ENCODE measurements at regions not wholly inside any gene's neighbourhood (a gene's known extent, or its start where the extent isn't known, plus 50 kb on each side); places are given as distances from the start of the nearest gene placed in this dataset.
"Not testable (repeated sequence)": the region's sequence is repeated elsewhere in the genome, so short reads cannot be mapped to it uniquely, and the experiment has no call there.

DNA sequence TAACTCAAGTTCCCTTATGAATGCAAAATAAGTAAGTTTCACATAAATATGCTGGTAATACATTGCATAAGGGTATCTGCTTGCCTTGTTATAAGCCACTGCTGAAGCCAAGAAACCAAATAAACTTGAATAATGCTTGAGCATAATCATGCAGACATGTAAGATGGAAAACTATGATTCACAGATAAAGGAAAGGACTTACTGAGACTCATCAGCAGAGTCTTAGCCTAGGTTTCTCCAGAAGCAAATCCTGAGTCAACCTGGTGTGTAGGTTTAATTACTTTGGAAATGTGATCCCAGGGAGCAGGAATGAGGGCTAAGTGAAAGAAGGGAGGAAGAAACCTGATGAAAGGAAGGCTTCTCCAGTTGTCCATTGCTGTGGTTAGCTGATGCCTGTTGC, 107.7 kb upstream of the BTG1 start:
- no peak for DNase-seq

DNA sequence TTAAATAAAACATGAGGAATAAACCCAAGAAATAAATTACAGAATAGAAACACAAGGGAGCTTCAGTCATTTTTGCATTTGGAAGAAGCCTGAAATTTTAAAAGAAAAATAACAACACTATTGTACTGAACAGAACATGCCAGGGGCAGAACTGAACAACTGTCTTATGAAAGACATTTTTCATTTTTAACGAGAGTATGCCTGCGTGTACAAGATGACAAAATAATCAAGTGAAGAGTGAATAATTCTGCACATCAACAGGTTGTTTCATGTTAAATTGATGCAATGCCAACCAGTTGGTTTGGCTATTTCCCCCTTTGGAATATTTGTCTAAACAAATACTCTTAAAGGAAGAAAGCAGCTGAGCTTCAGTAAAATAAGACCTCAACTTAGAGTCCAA, 103.3 kb upstream of the BTG1 start:
- DNase-seq: no peak

GRCh38 chr12:92244036-92244435, 98.4 kb upstream of the BTG1 start:
- DNase-seq: no peak

- no peak for DNase-seq
These were observed 97.3 kb upstream of the BTG1 start for GRCh38 chr12:92242907-92243306.

GRCh38 chr12:92237762-92238523, 92.3 kb upstream of the BTG1 start:
- no peak for DNase-seq

- DNase-seq: no peak
These were observed 91.6 kb upstream of the BTG1 start for GRCh38 chr12:92237262-92237661.

DNA sequence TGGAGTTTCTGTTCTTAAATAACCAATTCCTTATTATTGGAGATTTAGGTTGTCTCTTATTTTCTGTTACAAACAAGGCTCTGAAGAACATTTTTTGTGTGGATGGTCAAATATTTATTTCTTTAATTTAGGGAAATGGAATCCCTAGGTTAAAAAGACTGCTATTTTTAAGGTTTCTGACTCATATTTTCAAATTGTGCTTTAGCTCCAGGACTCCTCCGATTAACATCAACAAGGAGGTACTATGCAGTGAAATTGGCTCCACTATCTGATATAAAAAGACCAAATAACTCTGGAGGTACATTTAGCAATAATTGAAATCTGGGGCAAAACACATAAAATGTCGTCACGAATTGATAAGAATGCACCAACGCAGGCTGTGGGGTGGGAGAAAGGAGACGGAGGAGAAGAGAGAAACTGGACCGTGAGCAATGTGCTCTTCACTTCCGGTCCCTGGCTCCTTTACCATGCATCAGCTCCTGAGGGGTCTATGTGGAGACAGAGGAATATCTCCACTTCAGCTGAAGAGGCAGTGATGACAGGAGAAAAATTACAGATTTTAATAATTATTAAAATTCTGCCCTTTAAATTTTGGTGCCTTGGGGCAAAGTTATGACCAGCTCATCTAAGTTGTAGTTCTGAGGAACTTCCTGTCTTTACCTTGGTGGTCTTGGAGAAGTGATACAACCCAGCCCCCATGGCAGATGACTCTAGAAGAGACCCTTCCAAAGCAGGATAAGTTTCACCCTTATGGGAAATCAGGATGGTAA, 90.2 kb upstream of the BTG1 start:
- DNase-seq: no peak

GRCh38 chr12:92234533-92234932, 88.9 kb upstream of the BTG1 start:
- DNase-seq: no peak

DNA sequence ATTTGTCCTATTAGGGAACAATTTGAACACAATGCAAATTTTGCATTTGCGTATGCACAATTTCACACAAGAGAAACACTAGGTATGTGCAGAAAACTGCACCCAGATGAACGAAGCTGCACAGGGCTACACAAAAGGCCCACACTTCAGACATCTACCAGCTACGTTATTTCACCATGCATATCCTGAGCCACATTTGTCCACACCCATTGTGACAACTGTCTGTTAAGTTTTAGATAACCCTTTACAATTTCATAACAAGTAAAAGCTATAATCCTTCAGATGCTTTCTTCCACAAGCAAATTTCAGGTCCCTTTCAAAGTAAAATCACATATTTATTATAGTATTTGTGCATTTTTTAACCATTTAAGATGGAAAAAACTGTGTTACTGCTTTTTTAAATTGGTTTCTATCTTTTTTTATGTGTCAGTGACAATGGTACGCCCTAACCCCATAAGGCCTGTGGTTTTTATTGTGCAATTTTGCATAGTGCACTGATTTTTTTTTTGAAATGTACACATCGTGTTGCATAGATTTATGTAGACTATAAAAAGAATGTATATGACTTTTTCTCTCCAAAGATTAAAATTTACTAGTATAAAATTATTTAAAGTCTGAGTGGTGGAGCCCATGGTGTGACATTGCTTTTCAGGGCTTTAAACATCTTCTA, 87.8 kb upstream of the BTG1 start:
- DNase-seq: no peak

- not testable (repeated sequence) for DNase-seq
These were observed 86.8 kb upstream of the BTG1 start for GRCh38 chr12:92232371-92232932.

DNA sequence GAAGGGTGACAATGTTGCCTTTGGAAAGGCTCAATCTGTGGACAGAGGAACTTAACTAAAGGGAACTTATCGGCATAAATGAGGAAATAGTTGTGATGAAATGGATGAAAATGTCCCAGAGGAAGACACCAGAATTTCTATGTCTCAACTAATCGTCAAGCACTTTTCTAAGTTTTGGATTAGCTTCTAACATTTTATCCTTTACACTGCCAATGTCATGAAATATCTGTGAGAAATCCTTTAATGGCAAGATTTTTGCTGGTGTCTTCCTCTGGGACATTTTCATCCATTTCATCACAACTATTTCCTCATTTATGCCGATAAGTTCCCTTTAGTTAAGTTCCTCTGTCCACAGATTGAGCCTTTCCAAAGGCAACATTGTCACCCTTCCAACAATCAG, 86.3 kb upstream of the BTG1 start:
- DNase-seq: not testable (repeated sequence)

- DNase-seq: not testable (repeated sequence)
These were observed 85.9 kb upstream of the BTG1 start for GRCh38 chr12:92231532-92231931.

DNA sequence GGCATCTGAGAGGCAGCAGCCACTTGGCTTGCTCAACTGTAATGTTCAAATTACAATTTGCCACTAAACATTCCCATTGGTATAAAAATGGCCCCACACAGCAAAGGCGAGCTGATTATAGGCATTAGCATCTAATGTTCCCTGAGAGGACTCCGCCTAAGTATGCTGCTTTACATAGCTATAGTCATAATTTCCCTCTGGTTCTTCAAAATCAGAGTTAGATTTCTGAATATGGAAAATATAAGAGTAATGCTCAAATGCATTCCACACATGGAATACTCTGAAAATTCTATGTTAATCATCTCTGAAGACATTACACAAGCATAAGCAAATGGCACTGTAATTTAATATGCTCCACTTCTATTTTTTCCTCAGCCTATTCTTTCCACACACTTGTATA, 83.7 kb upstream of the BTG1 start:
- DNase-seq: no peak

DNA sequence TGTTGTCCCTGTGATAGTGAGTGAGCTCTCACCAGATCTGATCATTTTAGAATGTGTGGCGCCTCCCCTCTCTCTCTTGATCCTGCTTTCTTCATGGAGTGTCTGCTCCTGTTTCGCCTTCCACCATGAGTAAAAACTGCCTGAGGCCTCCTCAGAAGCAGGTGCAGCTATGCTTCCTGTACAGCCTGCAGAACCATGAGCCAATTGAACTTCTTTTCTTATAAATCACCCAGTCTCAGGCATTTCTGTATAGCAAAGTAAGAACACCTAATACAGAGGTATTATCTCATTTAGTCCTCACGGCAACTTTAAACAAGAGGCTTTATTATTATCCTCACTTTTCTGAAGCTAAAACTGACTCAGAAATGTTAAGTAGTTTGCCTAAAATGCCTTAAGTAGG, 81.3 kb upstream of the BTG1 start:
- DNase-seq: no peak

DNA sequence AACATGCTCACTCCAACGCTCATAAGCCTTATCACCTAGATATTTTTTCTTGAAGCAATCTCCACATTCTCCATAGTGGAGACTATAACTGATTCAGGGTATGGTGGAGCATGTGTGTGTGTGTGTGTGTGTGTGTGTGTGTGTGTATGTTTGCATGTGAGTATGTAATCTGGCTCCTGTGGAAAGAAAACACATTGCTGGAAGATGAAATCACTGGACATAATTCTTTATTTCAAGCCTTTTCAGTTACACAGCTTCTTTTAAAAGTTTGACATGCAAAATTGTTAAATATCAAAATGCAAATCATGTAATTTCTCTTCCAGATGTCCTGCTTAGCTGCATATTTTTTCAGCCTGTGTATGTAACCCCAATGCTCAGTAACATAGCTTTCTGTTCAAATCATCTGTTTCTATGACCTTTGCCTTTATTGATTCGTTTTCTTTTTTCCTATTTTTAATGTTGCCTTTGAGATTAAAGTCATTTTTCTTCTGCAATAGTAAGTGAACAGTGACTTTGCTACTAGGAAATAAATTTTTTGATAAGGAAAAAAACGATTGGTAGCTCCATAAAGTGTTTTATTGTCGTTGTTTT, 80.5 kb upstream of the BTG1 start:
- DNase-seq: no peak

DNA sequence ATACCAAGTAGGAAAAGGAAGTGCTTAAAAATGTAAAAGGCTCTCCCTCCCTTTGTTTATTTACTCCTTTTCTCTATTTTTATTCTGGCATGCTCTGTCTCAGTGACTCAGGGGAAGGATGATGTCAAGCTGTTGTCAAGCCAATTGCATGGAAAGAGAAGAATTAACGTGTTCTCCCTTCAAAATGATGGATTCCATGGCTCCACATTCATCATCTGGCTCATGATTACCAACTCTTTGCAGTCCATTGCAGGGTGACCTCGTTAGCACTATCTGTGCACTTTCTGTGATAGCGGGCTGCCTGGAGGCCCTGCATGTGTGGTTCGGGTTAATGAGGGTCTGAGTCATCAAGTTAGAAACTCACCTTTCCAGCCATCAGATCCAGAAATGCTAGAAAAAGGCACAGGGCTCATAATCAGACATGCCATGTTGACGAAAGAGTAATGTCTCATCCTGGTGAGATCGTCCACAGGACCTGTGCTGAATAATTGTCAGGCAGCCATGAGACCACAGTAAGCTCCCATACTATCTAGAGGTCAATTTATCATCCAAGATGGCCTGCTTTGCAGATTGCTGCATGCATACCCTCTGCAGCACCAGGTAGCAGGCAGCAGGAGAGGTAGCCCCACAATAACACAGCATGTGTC, 79.2 kb upstream of the BTG1 start:
- no peak for DNase-seq

GRCh38 chr12:92223481-92223880, 77.8 kb upstream of the BTG1 start:
- DNase-seq: no peak

DNA sequence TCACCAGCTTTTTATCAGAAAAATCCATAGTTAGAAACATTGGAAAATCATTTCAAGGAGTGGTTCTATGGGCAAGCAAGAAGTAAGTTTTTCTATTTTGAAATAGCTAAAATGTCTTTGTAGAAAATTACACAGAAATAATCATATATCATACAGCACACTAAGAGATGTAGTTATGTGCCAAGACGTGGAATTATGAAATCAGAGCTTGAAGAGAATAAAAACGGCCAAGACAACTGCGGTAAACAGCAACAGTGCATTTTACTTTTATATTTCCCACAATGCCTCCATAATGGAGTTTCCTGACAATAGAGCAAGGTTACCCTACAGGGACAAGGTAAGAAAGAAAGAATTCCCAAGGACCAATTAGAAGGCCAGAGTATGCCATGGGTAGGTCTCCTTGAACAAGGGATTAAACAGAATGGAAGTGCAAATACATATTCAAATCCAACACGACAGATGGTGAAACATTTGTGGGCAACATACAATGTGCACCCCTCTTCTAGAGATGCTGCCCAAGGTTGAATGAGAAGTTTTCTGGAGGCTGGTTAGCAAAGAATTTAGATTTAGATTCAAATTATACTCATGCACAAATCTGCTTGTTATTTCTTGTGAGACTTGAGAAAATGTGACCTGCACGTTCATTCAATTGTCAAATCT, 76.1 kb upstream of the BTG1 start:
- DNase-seq: no peak

- DNase-seq: no peak
These were observed 72.9 kb upstream of the BTG1 start for GRCh38 chr12:92218394-92219077.

DNA sequence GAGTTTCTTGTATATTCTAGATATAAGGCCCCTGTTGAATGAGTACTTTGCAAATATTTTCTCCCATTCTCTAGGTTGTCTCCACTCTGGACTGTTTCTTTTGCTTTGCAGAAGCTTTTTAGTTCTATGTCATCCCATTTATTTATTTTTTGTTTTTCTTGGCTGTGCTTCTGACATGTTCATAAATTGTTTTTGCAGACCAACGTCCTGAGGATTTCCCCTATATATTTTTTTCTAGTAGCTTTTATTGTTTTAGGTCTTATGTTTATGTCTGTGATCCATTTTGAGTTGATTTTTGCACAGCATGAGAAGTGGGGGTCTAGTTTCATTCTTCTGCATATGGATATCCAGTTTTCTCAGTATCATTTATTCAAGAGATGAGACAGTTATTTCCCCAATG, 70.4 kb upstream of the BTG1 start:
- no peak for DNase-seq

DNA sequence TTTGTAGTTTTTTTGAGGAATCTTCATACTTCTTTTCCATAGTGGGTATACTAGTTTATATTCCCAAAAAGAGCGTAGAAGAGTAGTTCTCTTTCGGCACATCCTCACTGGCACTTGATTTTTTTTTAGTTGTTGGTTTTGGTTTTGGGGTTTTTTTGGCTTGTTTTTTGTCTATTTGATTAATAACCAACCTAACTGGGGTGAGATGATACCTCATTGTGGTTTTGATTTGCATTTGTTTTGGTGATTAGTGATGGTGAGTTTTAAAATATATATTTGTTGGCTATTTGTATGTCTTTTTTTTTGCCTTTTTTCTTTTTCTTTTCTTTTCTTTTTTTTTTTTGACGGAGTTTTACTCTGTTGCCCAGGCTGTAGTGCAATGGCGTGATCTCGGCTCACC, 69.7 kb upstream of the BTG1 start:
- DNase-seq: no peak

DNA sequence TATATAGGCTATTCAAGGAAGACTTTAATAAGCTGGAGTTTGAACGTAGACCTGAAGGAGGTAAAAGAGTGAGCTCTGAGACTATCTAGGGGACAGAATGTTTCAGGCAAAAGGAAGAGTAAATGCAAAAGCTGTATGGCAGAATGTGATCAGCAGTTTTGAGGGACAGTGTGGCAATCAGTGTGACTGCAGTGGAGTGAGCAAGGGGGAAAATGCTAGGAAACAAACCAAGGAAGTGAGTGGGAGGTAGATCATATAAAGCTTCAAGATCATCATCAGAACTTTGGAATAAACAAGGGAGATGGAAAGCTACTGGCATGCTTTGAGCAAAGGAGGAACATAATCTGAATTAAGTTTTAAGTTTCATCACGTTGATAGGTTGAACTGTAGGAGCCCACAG, 67.5 kb upstream of the BTG1 start:
- DNase-seq: no peak
